IMR-90 (cell line): ENCODE measurements at regions not wholly inside any gene's neighbourhood (a gene's known extent, or its start where the extent isn't known, plus 50 kb on each side); places are given as distances from the start of the nearest gene placed in this dataset.

Source experiments
- ATAC-seq: fragments of 200-7000 bp; cut with Tn5 transposase; 2 replicates; pipeline ENCODE4 v1.9.1; 2020; ENCODE audit warnings: low read depth, mild to moderate bottlenecking, moderate library complexity
- BruUV-seq: library from RNA; stranded (reverse); fragments of 400-500 nt; replicated peaks from 2 replicates; lab custom pipeline; 2021; lab: Mats Ljungman, UMichigan
- CTCF ChIA-PET: fragments of 300-600 bp; formaldehyde crosslinking; extraction: SDS; loops from one replicate; lab custom pipeline; 2021; ENCODE audit warnings: antibody characterized with exemption; lab: Yijun Ruan, JAX
- POLR2A ChIA-PET: fragments of 300-600 bp; sonication (Branson Sonifier 250); formaldehyde crosslinking; loops from one replicate; lab custom pipeline; 2022; ENCODE audit warnings: antibody characterized with exemption; ENCODE audit not compliant: unreplicated experiment; lab: Charles Lee
- DNase-seq: peaks from one replicate; pipeline ENCODE4 v3.0.0; 2013
- H2AFZ ChIP-seq: replicated peaks from 2 replicates; pipeline ENCODE3; 2013; ENCODE audit warnings: low read length, mild to moderate bottlenecking; ENCODE audit not compliant: poor library complexity
- H2AK5ac ChIP-seq: 2 replicates; pipeline ENCODE4 v1.6.1; 2013; ENCODE audit warnings: low read depth, low read length, inconsistent platforms
- H2AK9ac ChIP-seq: replicated peaks from 2 replicates; pipeline ENCODE3; 2013; ENCODE audit warnings: mild to moderate bottlenecking, low read depth, low read length, moderate library complexity; ENCODE audit not compliant: poor library complexity
- H2BK120ac ChIP-seq: 2 replicates; pipeline ENCODE4 v1.6.1; 2013; ENCODE audit warnings: low read depth, low read length, inconsistent platforms
- H2BK15ac ChIP-seq: 3 replicates; pipeline ENCODE4 v1.6.1; 2013; ENCODE audit warnings: low read depth, low read length, inconsistent platforms
- H2BK20ac ChIP-seq: 2 replicates; pipeline ENCODE4 v1.6.1; 2013; ENCODE audit warnings: low read depth, mild to moderate bottlenecking, inconsistent platforms, low read length, moderate library complexity
- H2BK5ac ChIP-seq: 2 replicates; pipeline ENCODE4 v1.6.1; 2013; ENCODE audit warnings: mild to moderate bottlenecking, low read depth, low read length, inconsistent platforms; ENCODE audit not compliant: poor library complexity, severe bottlenecking
- H3K14ac ChIP-seq: replicated peaks from 2 replicates; pipeline ENCODE4 v1.6.1; 2013; ENCODE audit warnings: low read depth, low read length, inconsistent platforms
- H3K18ac ChIP-seq: 2 replicates; pipeline ENCODE4 v1.6.1; 2013; ENCODE audit warnings: low read depth, low read length, control low read depth
- H3K23ac ChIP-seq: 2 replicates; pipeline ENCODE4 v1.6.1; 2013; ENCODE audit warnings: low read depth, low read length, inconsistent platforms
- H3K27ac ChIP-seq: 2 replicates; pipeline ENCODE4 v1.5.1; 2013; ENCODE audit warnings: mild to moderate bottlenecking, control low read depth, low read length; ENCODE audit not compliant: insufficient read depth
- H3K27me3 ChIP-seq: 2 replicates; pipeline ENCODE4 v1.6.1; 2013; ENCODE audit warnings: low read length; ENCODE audit not compliant: control insufficient read depth, insufficient read depth
- H3K36me3 ChIP-seq: 2 replicates; pipeline ENCODE4 v1.6.1; 2013; ENCODE audit warnings: low read length, mixed read lengths; ENCODE audit not compliant: control insufficient read depth, insufficient read depth
- H3K4ac ChIP-seq: 2 replicates; pipeline ENCODE4 v1.6.1; 2013; ENCODE audit warnings: low read depth, low read length, inconsistent platforms
- H3K4me1 ChIP-seq: 2 replicates; pipeline ENCODE4 v1.6.1; 2013; ENCODE audit warnings: low read length, mixed read lengths; ENCODE audit not compliant: control insufficient read depth, insufficient read depth
- H3K4me2 ChIP-seq: 2 replicates; pipeline ENCODE4 v1.6.1; 2013; ENCODE audit warnings: low read depth, mild to moderate bottlenecking, control low read depth, low read length, moderate library complexity
- H3K4me3 ChIP-seq: 2 replicates; pipeline ENCODE4 v1.5.1; 2013; ENCODE audit warnings: low read depth, mild to moderate bottlenecking, control low read depth, low read length, moderate library complexity; ENCODE audit not compliant: insufficient read depth
- H3K56ac ChIP-seq: 2 replicates; pipeline ENCODE4 v1.6.1; 2013; ENCODE audit warnings: low read length, inconsistent platforms; ENCODE audit not compliant: insufficient read depth; ENCODE audit errors: extremely low read depth
- H3K79me1 ChIP-seq, 2 experiments: 2 replicates each; pipeline ENCODE4 v1.6.1; 2013; ENCODE audit warnings: low read length in 2 of 2, inconsistent platforms in 1 of 2, low read depth in 1 of 2
- H3K9ac ChIP-seq: 2 replicates; pipeline ENCODE4 v1.6.1; 2013; ENCODE audit warnings: low read depth, low read length, control low read depth
- H3K9me1 ChIP-seq: 2 replicates; pipeline ENCODE4 v1.6.1; 2013; ENCODE audit warnings: low read length, inconsistent platforms; ENCODE audit not compliant: insufficient read depth
- H3K9me3 ChIP-seq: 2 replicates; pipeline ENCODE4 v1.6.1; 2013; ENCODE audit warnings: low read length; ENCODE audit not compliant: control insufficient read depth, insufficient read depth
- H4K20me1 ChIP-seq: 2 replicates; pipeline ENCODE4 v1.6.1; 2013; ENCODE audit warnings: low read length, inconsistent platforms; ENCODE audit not compliant: insufficient read depth
- H4K5ac ChIP-seq: 2 replicates; pipeline ENCODE4 v1.6.1; 2013; ENCODE audit warnings: mild to moderate bottlenecking, low read depth, low read length, control low read depth
- H4K8ac ChIP-seq, 2 experiments: 2 replicates each; pipeline ENCODE4 v1.6.1; 2013; ENCODE audit warnings: low read depth in 2 of 2, low read length in 2 of 2, control low read depth in 1 of 2, inconsistent platforms in 1 of 2
- H4K91ac ChIP-seq: 2 replicates; pipeline ENCODE4 v1.6.1; 2013; ENCODE audit warnings: low read depth, low read length, inconsistent platforms; ENCODE audit not compliant: insufficient read depth
- BHLHE40 ChIP-seq: fragments of 150-350 bp; IDR thresholded peaks from 2 replicates; pipeline ENCODE4 v1.6.1; 2016; ENCODE audit warnings: mild to moderate bottlenecking, low read depth, low read length
- MAZ ChIP-seq: IDR thresholded peaks from 2 replicates; pipeline ENCODE4 v1.6.1; 2012; ENCODE audit warnings: low read depth, mild to moderate bottlenecking, low read length, improper control_type of control experiment, moderate library complexity, borderline replicate concordance
- POLR2A ChIP-seq: IDR thresholded peaks from 2 replicates; pipeline ENCODE4 v1.6.1; 2012; ENCODE audit warnings: mild to moderate bottlenecking, low read depth, low read length
- RCOR1 ChIP-seq: IDR thresholded peaks from 2 replicates; pipeline ENCODE4 v1.6.1; 2012; ENCODE audit warnings: mild to moderate bottlenecking, low read length, improper control_type of control experiment; ENCODE audit not compliant: insufficient replicate concordance
- WGBS, 2 experiments: methylation state at CpG; one replicate each; pipeline versions ENCODE4 v1.1.5 to v1.1.7; 2013; ENCODE audit warnings: missing lambda C conversion rate in 2 of 2; ENCODE audit not compliant: insufficient read length in 1 of 2; ENCODE audit errors: extremely low coverage in 2 of 2; 5-methylcytosine and 5-hydroxymethylcytosine counted together
- dilution Hi-C: fragments of 300-500 bp; cut with HindIII; formaldehyde crosslinking; loops from one replicate; pipeline ENCODE4 v1.14.3; 2018; ENCODE audit warnings: low sequenced_read_pairs; ENCODE audit not compliant: unreplicated experiment
- in situ Hi-C: fragments of 300-500 bp; cut with MboI; formaldehyde crosslinking; loops from 3 replicates; pipeline ENCODE4 v1.14.3; 2019; ENCODE audit warnings: low sequenced_read_pairs, inconsistent platforms, mixed read lengths
- intact Hi-C: fragments of 100-400 bp; cut with micrococcal nuclease; formaldehyde crosslinking; loops from 2 replicates; pipeline ENCODE4 v1.10.0; 2022
- TF ChIP-seq, protein P1 (sequence below): conservative IDR thresholded peaks from 2 replicates; pipeline ENCODE4 v1.5.1; 2012; ENCODE audit warnings: mild to moderate bottlenecking, low read depth, low read length, improper control_type of control experiment
- TF ChIP-seq, protein P2 (sequence below): fragments of 150-350 bp; IDR thresholded peaks from 2 replicates; pipeline ENCODE4 v1.6.1; 2016; ENCODE audit warnings: low read depth, mild to moderate bottlenecking, low read length, moderate library complexity, borderline replicate concordance

DNA sequence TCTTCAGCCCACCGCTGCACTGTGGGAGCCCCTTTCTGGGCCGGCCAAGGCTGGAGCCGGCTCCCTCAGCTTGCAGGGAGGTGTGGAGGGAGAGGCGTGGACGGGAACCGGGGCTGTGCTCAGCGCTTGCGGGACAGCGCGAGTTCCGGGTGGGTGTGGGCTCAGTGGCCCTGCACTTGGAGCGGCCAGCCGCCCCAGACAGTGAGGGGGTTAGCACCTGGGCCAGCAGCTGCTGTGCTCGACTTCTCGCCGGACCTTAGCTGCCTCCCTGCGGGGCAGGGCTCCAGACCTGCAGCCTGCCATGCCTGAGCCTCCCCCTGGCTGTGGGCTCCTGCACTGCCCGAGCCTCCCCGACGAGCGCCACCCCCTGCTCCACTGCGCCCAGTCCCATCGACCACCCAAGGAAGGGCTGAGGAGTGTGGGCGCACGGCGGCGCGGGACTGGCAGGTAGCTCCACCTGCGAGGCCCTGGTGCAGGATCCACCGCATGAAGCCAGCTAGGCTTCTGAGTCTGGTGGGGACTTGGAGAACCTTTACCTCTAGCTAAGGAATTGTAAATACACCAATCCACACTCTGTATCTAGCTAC is 92.9 kb upstream of the MAST4 start:
- Histone ChIP-seq H3K36me3 (no peaks in the 10 kb centered on the region), H3K4me2 (no peak overlapping the region), H3K9ac (no peak overlapping the region), H3K4me3 (no peak overlapping the region), H2BK20ac (no peak overlapping the region), H3K27me3 (no peaks in the 10 kb centered on the region), H4K8ac (no peak overlapping the region), H3K79me1 (no peaks in the 10 kb centered on the region), H3K14ac (no peak overlapping the region), H3K4ac (no peak overlapping the region), H3K18ac (no peak overlapping the region), H3K4me1 (no peaks in the 10 kb centered on the region), H4K5ac (no peak overlapping the region), H4K91ac (no peak overlapping the region), H2BK15ac (no peak overlapping the region), H2BK5ac (no peak overlapping the region), H2AK5ac (no peak overlapping the region), H4K20me1 (no peaks in the 10 kb centered on the region), H3K23ac (no peak overlapping the region), H2BK120ac (no peak overlapping the region), H3K56ac (no peak overlapping the region), H2AFZ (no peak overlapping the region), H2AK9ac (no peak overlapping the region), H3K27ac (no peak overlapping the region), H3K9me3 (peaks cover 2% of the 10 kb centered on the region; the same call in 1 of the 2 replicates), H3K9me1 (no peaks in the 10 kb centered on the region)
- dilution Hi-C loops (no loop called here), in situ Hi-C loops (no loop called here), intact Hi-C loops (no loop called here)
- TF ChIP-seq, protein P1, sequence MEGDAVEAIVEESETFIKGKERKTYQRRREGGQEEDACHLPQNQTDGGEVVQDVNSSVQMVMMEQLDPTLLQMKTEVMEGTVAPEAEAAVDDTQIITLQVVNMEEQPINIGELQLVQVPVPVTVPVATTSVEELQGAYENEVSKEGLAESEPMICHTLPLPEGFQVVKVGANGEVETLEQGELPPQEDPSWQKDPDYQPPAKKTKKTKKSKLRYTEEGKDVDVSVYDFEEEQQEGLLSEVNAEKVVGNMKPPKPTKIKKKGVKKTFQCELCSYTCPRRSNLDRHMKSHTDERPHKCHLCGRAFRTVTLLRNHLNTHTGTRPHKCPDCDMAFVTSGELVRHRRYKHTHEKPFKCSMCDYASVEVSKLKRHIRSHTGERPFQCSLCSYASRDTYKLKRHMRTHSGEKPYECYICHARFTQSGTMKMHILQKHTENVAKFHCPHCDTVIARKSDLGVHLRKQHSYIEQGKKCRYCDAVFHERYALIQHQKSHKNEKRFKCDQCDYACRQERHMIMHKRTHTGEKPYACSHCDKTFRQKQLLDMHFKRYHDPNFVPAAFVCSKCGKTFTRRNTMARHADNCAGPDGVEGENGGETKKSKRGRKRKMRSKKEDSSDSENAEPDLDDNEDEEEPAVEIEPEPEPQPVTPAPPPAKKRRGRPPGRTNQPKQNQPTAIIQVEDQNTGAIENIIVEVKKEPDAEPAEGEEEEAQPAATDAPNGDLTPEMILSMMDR = no peak
- TF ChIP-seq BHLHE40 (no peak), MAZ (no peak), RCOR1 (no peak), POLR2A (no peak)
- TF ChIP-seq, protein P2, sequence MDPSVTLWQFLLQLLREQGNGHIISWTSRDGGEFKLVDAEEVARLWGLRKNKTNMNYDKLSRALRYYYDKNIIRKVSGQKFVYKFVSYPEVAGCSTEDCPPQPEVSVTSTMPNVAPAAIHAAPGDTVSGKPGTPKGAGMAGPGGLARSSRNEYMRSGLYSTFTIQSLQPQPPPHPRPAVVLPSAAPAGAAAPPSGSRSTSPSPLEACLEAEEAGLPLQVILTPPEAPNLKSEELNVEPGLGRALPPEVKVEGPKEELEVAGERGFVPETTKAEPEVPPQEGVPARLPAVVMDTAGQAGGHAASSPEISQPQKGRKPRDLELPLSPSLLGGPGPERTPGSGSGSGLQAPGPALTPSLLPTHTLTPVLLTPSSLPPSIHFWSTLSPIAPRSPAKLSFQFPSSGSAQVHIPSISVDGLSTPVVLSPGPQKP = no peak
- BruUV-seq = no TSS peak
- POLR2A ChIA-PET = no interaction called here
- 89% methylated on average over 7 of the region's 30 CpGs; no CpG with 5 or more reads in 1 of the 2 experiments for WGBS, 2 experiments
- ATAC-seq (no peak), DNase-seq (no peak)
- CTCF ChIA-PET = no interaction called here
